Coronary artery (tissue), 2 donors: ENCODE measurements at regions not wholly inside any gene's neighbourhood (a gene's known extent, or its start where the extent isn't known, plus 50 kb on each side); places are given as distances from the start of the nearest gene placed in this dataset.

ENCODE experiments used
- DNase-seq: peaks from one replicate; pipeline ENCODE4 v3.0.0-alpha.2; 2017; ENCODE audit warnings: low spot score
- H3K27ac ChIP-seq, 2 donors: fragments of 200-600 bp; sonication (generic); one replicate each; pipeline ENCODE4 v1.5.1; 2016 to 2019
- H3K4me3 ChIP-seq: fragments of 200-600 bp; sonication (generic); 2 replicates; pipeline ENCODE4 v1.5.1; 2016; ENCODE audit warnings: mild to moderate bottlenecking, moderate library complexity
- CTCF ChIP-seq: fragments of 200-600 bp; sonication (generic); IDR thresholded peaks from one replicate; pipeline ENCODE4 v1.5.1; 2019; ENCODE audit warnings: antibody characterized with exemption

GRCh38 chr15:91694131-91694830, 159.2 kb upstream of the SLCO3A1 start:
- peak overlapping the region; percentile 64 for H3K4me3 ChIP-seq
- TF ChIP-seq CTCF = no peak
- DNase-seq = peak; percentile 83
- peak overlapping the region; percentile 72 to 95 for H3K27ac ChIP-seq

- H3K27ac ChIP-seq = peak overlapping the region; percentile 72 to 95
- no peak for DNase-seq
- H3K4me3 ChIP-seq = peak overlapping the region; percentile 64
- TF ChIP-seq CTCF = no peak
These were observed 158.7 kb upstream of the SLCO3A1 start for GRCh38 chr15:91694831-91695210.

GRCh38 chr15:91695799-91696198, 157.7 kb upstream of the SLCO3A1 start:
- DNase-seq = no peak
- no peak for TF ChIP-seq CTCF
- Histone ChIP-seq H3K4me3 (no peak overlapping the region), H3K27ac (no peak overlapping the region)

- Histone ChIP-seq H3K4me3 (no peak overlapping the region), H3K27ac (no peak overlapping the region)
- no peak for TF ChIP-seq CTCF
- DNase-seq = no peak
These were observed 156.5 kb upstream of the SLCO3A1 start for GRCh38 chr15:91696981-91697380.

GRCh38 chr15:91698241-91698640, 155.3 kb upstream of the SLCO3A1 start:
- DNase-seq = no peak
- no peak for TF ChIP-seq CTCF
- Histone ChIP-seq H3K27ac (no peak overlapping the region), H3K4me3 (no peak overlapping the region)

GRCh38 chr15:91699741-91700140, 153.8 kb upstream of the SLCO3A1 start:
- no peak for DNase-seq
- H3K4me3 ChIP-seq = no peak overlapping the region
- H3K27ac ChIP-seq = no peak overlapping the region
- TF ChIP-seq CTCF = no peak

- TF ChIP-seq CTCF = no peak
- no peak for DNase-seq
- H3K4me3 ChIP-seq = no peak overlapping the region
- H3K27ac ChIP-seq = no peak overlapping the region
These were observed 150.2 kb upstream of the SLCO3A1 start for GRCh38 chr15:91703274-91703673.
